ENCODE measurements at regions not wholly inside any gene's neighbourhood (a gene's known extent, or its start where the extent isn't known, plus 50 kb on each side); places are given as distances from the start of the nearest gene placed in this dataset.

GRCh38 chr7:28328822-28329660 lies 83.3 kb upstream of the CREB5 start:
- no peak overlapping the region for H3K4me3 ChIP-seq

More at GRCh38 chr7:28328822-28329660, 83.3 kb upstream of the CREB5 start:
- no peaks in the 10 kb centered on the region for H3K36me3 Mint-ChIP-seq (ENCODE audit: low read depth)
- Histone ChIP-seq H3K9me2 (ENCODE audit: insufficient read depth) (0 out of 2 replicates have a peak, but pooled peaks cover 5% of the 10 kb centered on the region), H3K79me2 (replicated peaks; ENCODE audit: insufficient read depth) (no peaks in the 10 kb centered on the region), H3K27me3 (ENCODE audit: insufficient read depth) (no peaks in the 10 kb centered on the region), H3K4me2 (no peak overlapping the region), H3K4me1 (ENCODE audit: insufficient read depth) (no peaks in the 10 kb centered on the region), H3K36me3 (ENCODE audit: insufficient read depth) (no peaks in the 10 kb centered on the region), H4K20me1 (replicated peaks; ENCODE audit: insufficient read depth) (no peaks in the 10 kb centered on the region), H3F3A (replicated peaks; ENCODE audit: low read depth) (no peaks in the 10 kb centered on the region; the same call in 1 of the 2 replicates), H2AFZ (peak overlapping the region; percentile 44; the same call in 1 of the 2 replicates), H3K27ac (ENCODE audit: low read depth) (no peak overlapping the region)
- H3K27me3 Mint-ChIP-seq (ENCODE audit: insufficient read depth, low read depth, poor library complexity), result no peaks in the 10 kb centered on the region
- H3K4me3 Mint-ChIP-seq, result no peak overlapping the region
- TF ChIP-seq ZNF114 (CRISPR knock-in tag; IDR thresholded peaks at IDR 0.05), result no peak
- no peak for TF ChIP-seq CTCF (conservative IDR thresholded peaks at IDR 0.05; ENCODE audit: low read depth in 2 of 2)
- no peak for TF ChIP-seq REST (IDR thresholded peaks at IDR 0.05; ENCODE audit: unreplicated experiment)
- DNase-seq (ENCODE audit: low spot score), result no peak
- ATAC-seq, result no peak
- H3K27ac Mint-ChIP-seq, result no peak overlapping the region
- H3K4me1 Mint-ChIP-seq, result peaks cover 3% of the 10 kb centered on the region; the same call in 2 of the 3 replicates
- H3K9me3 Mint-ChIP-seq, result no peaks in the 10 kb centered on the region

Measured in GM23338 (cell line).